Endothelial cell of umbilical vein (primary cell): ENCODE measurements at regions not wholly inside any gene's neighbourhood (a gene's known extent, or its start where the extent isn't known, plus 50 kb on each side); places are given as distances from the start of the nearest gene placed in this dataset.

Source experiments
- BruUV-seq: library from RNA; stranded (reverse); fragments of 400-500 nt; replicated peaks from 2 replicates; lab custom pipeline; 2021; lab: Mats Ljungman, UMichigan
- CTCF ChIA-PET: fragments of 300-600, 350-600 bp; sonication (Branson Sonifier 250); formaldehyde crosslinking; loops from one replicate; lab custom pipeline; 2021; ENCODE audit warnings: antibody characterized with exemption, inconsistent platforms; lab: Charles Lee
- POLR2A ChIA-PET: fragments of 300-600, 350-600 bp; sonication (Branson Sonifier 250); formaldehyde crosslinking; loops from one replicate; lab custom pipeline; 2021; ENCODE audit warnings: antibody characterized with exemption, inconsistent platforms; lab: Charles Lee
- DNase-seq: peaks from one replicate; pipeline ENCODE4 v3.0.0-alpha.2; 2011; ENCODE audit warnings: low read depth, low spot score
- FAIRE-seq: peaks from 2 replicates; lab custom pipeline; 2011; peaks lifted over from hg19 to GRCh38; lab: Jason Lieb, UNC
- H2AFZ ChIP-seq: 2 replicates; pipeline ENCODE4 v1.6.0; 2012; ENCODE audit warnings: low read depth, low read length, control low read depth, inconsistent platforms
- H3K27ac ChIP-seq: 2 replicates; pipeline ENCODE4 v1.5.1; 2011; ENCODE audit warnings: low read depth, mild to moderate bottlenecking, control low read depth, low read length, moderate library complexity; ENCODE audit not compliant: insufficient read depth
- H3K27me3 ChIP-seq, 2 experiments: 2 replicates each; pipeline versions ENCODE4 v1.6.0 to v1.6.1; 2011; ENCODE audit warnings: low read length in 2 of 2, mixed read lengths in 1 of 2; ENCODE audit not compliant: control insufficient read depth in 2 of 2, insufficient read depth in 2 of 2
- H3K36me3 ChIP-seq, 2 experiments: 2 replicates in 1 of 2; 3 replicates in 1 of 2; pipeline ENCODE4 v1.5.1; 2011; ENCODE audit warnings: low read length in 2 of 2, mild to moderate bottlenecking in 1 of 2, moderate library complexity in 1 of 2; ENCODE audit not compliant: control insufficient read depth in 2 of 2, insufficient read depth in 2 of 2; ENCODE audit errors: extremely low read depth in 1 of 2
- H3K4me1 ChIP-seq: 3 replicates; pipeline ENCODE4 v1.5.1; 2011; ENCODE audit warnings: mild to moderate bottlenecking, low read length; ENCODE audit not compliant: control insufficient read depth, insufficient read depth; ENCODE audit errors: extremely low read depth
- H3K4me2 ChIP-seq: 2 replicates; pipeline ENCODE4 v1.6.1; 2011; ENCODE audit warnings: low read length, control low read depth, mixed read lengths; ENCODE audit not compliant: insufficient read depth
- H3K4me3 ChIP-seq, 3 experiments: fragments of 200-600 bp in 1 of 3; sonication (generic), shearing (Covaris generic) in 1 of 3; replicated peaks in 1 of 3; 2 replicates each; pipeline ENCODE4 v1.5.1; 2011 to 2016; ENCODE audit warnings: control low read depth in 3 of 3, low read length in 3 of 3, mild to moderate bottlenecking in 2 of 3, inconsistent platforms in 1 of 3, low read depth in 1 of 3, moderate library complexity in 1 of 3; ENCODE audit not compliant: insufficient read depth in 1 of 3
- H3K79me2 ChIP-seq: 2 replicates; pipeline ENCODE4 v1.6.0; 2012; ENCODE audit warnings: low read length, inconsistent platforms; ENCODE audit not compliant: control insufficient read depth, insufficient read depth
- H3K9ac ChIP-seq: replicated peaks from 2 replicates; pipeline ENCODE3; 2011; ENCODE audit warnings: low read length, control low read depth; ENCODE audit not compliant: insufficient read depth; ENCODE audit errors: extremely low read depth
- H3K9me1 ChIP-seq: replicated peaks from 3 replicates; pipeline ENCODE4 v1.6.0; 2011; ENCODE audit warnings: mild to moderate bottlenecking, low read length; ENCODE audit not compliant: control insufficient read depth, insufficient read depth; ENCODE audit errors: extremely low read depth
- H3K9me3 ChIP-seq: replicated peaks from 2 replicates; pipeline ENCODE4 v1.5.1; 2012; ENCODE audit warnings: low read length, inconsistent platforms; ENCODE audit not compliant: control insufficient read depth, insufficient read depth
- H4K20me1 ChIP-seq: replicated peaks from 2 replicates; pipeline ENCODE3; 2011; ENCODE audit warnings: mild to moderate bottlenecking, low read length; ENCODE audit not compliant: control insufficient read depth, insufficient read depth; ENCODE audit errors: extremely low read depth
- EZH2 ChIP-seq: IDR thresholded peaks from 2 replicates; pipeline ENCODE4 v1.6.1; 2012; ENCODE audit warnings: borderline replicate concordance, low read depth, mild to moderate bottlenecking, moderate library complexity, low read length, inconsistent platforms; ENCODE audit not compliant: severe bottlenecking
- FOS ChIP-seq: IDR thresholded peaks from 2 replicates; pipeline ENCODE4 v1.6.1; 2011; ENCODE audit warnings: mild to moderate bottlenecking, low read length, moderate library complexity, borderline replicate concordance; ENCODE audit not compliant: insufficient read depth
- GATA2 ChIP-seq: IDR thresholded peaks from 2 replicates; pipeline ENCODE4 v1.7.0; 2011; ENCODE audit warnings: low read depth, mild to moderate bottlenecking, moderate library complexity, mixed read lengths, low read length; ENCODE audit not compliant: insufficient read length, insufficient read depth
- JUN ChIP-seq: IDR thresholded peaks from 2 replicates; pipeline ENCODE4 v1.6.1; 2011; ENCODE audit warnings: borderline replicate concordance, low read depth; ENCODE audit not compliant: insufficient read length, insufficient read depth
- MYC ChIP-seq: IDR thresholded peaks from one replicate; pipeline ENCODE4 v1.6.1; 2011; ENCODE audit warnings: mild to moderate bottlenecking, low read depth, low read length
- POLR2A ChIP-seq: IDR thresholded peaks from 2 replicates; pipeline ENCODE4 v1.6.1; 2012; ENCODE audit warnings: low read depth, mild to moderate bottlenecking, control low read depth, low read length
- POLR2AphosphoS5 ChIP-seq: IDR thresholded peaks from 2 replicates; pipeline ENCODE4 v1.6.1; 2012; ENCODE audit warnings: low read depth, mild to moderate bottlenecking, control low read depth, low read length, moderate library complexity; ENCODE audit not compliant: insufficient read depth
- dilution Hi-C: fragments of 300-500 bp; cut with MboI; formaldehyde crosslinking; loops from one replicate; pipeline ENCODE4 v1.15.0; 2019; ENCODE audit warnings: low sequenced_read_pairs; ENCODE audit not compliant: extremely low pct_ligation_motif_present
- intact Hi-C: fragments of 100-400 bp; cut with micrococcal nuclease; formaldehyde crosslinking; loops from one replicate; pipeline ENCODE4 v1.10.0; 2022
- TF ChIP-seq, protein P1 (sequence below), 2 donors: IDR thresholded peaks; 1 replicate in 1 of 2; 2 replicates in 1 of 2; pipeline ENCODE4 v1.5.1; 2011; ENCODE audit warnings: low read length in 2 of 2, mild to moderate bottlenecking in 2 of 2, moderate library complexity in 2 of 2, control low read depth in 1 of 2, inconsistent platforms in 1 of 2, low read depth in 1 of 2; ENCODE audit not compliant: insufficient read depth in 1 of 2; ENCODE audit errors: extremely low read depth in 1 of 2
- TF ChIP-seq, protein P2 (sequence below): IDR thresholded peaks from 2 replicates; pipeline ENCODE4 v1.6.1; 2011; ENCODE audit not compliant: insufficient read depth, insufficient read length

DNA sequence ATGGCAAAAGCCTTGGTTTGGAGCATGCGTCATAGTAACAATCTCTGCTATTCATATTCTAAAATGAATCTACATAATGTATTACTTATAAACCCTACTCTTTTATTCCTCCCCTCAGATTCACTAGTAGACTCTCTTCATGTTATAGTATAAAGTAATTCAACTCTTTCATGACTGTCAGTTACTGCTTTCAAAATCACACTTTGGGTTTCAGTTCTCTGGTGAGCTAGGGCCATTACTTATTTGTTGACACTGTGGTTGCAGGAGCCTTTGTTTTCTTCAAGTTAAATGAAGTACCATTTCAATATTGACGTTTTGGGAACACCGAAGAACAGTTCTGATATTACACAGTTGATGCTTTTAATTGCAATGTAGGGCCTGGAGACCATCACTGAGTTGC, 378.4 kb downstream of the DDX10 start:
- no peak overlapping the region for H3K4me2 ChIP-seq
- H3K9me3 ChIP-seq = no peaks in the 10 kb centered on the region
- H3K79me2 ChIP-seq = no peaks in the 10 kb centered on the region
- ChIA-PET CTCF (interaction anchor here (0.9 kb wide), 1 partner anchor 11 kb away, joined by 4 read pairs; no protein-coding TSS in a partner anchor), POLR2A (no interaction called here)
- H3K4me3 ChIP-seq = no peak overlapping the region
- H3K4me1 ChIP-seq = peaks cover 17% of the 10 kb centered on the region
- dilution Hi-C loops (no loop called here), intact Hi-C loops (no loop called here)
- no peaks in the 10 kb centered on the region for H3K27me3 ChIP-seq
- BruUV-seq = no TSS peak
- H3K9me1 ChIP-seq = no peaks in the 10 kb centered on the region
- no peaks in the 10 kb centered on the region for H3K36me3 ChIP-seq
- no peaks in the 10 kb centered on the region for H4K20me1 ChIP-seq
- TF ChIP-seq EZH2 (no peak), JUN (no peak), POLR2AphosphoS5 (no peak), GATA2 (no peak), POLR2A (no peak), FOS (no peak), MYC (no peak)
- TF ChIP-seq, protein P1, sequence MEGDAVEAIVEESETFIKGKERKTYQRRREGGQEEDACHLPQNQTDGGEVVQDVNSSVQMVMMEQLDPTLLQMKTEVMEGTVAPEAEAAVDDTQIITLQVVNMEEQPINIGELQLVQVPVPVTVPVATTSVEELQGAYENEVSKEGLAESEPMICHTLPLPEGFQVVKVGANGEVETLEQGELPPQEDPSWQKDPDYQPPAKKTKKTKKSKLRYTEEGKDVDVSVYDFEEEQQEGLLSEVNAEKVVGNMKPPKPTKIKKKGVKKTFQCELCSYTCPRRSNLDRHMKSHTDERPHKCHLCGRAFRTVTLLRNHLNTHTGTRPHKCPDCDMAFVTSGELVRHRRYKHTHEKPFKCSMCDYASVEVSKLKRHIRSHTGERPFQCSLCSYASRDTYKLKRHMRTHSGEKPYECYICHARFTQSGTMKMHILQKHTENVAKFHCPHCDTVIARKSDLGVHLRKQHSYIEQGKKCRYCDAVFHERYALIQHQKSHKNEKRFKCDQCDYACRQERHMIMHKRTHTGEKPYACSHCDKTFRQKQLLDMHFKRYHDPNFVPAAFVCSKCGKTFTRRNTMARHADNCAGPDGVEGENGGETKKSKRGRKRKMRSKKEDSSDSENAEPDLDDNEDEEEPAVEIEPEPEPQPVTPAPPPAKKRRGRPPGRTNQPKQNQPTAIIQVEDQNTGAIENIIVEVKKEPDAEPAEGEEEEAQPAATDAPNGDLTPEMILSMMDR (IDR thresholded peaks at IDR 0.05; ENCODE audit: extremely low read depth in 1 of 2, insufficient read depth in 1 of 2, low read depth in 1 of 2, low read length in 2 of 2) = no peak
- TF ChIP-seq, protein P2, sequence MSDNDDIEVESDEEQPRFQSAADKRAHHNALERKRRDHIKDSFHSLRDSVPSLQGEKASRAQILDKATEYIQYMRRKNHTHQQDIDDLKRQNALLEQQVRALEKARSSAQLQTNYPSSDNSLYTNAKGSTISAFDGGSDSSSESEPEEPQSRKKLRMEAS = no peak
- FAIRE-seq = no peak
- no peak overlapping the region for H3K27ac ChIP-seq
- no peak for DNase-seq
- H3K9ac ChIP-seq = no peak overlapping the region
- no peak overlapping the region for H2AFZ ChIP-seq
